ENCODE measurements at regions not wholly inside any gene's neighbourhood (a gene's known extent, or its start where the extent isn't known, plus 50 kb on each side); places are given as distances from the start of the nearest gene placed in this dataset.

DNA sequence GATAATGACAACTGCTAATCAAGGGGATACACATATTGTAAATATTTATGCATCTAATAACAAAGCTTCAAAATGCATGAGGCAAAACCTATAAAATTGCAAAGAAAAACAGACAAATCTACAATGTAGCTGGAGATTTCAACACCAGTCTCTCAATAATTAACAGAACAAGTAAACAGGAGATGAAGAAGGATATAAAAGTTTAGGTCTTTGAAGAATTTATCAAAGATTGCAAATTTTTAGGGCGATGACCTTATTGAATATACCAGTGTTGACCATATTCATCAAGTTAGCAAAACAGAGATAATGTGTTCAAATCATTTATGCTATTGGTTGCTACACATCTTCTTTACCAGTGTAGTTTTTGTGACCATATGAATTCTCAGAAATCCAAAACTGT, 237.8 kb upstream of the SGK1 start:
- H3K9ac ChIP-seq (replicated peaks; ENCODE audit: extremely low read depth, insufficient read depth, low read length) = no peak overlapping the region
- no peak overlapping the region for H3K4me3 ChIP-seq (replicated peaks in 1 of 3; ENCODE audit: insufficient read depth in 1 of 3, low read depth in 1 of 3, low read length in 3 of 3)
- H3K4me1 ChIP-seq (ENCODE audit: control insufficient read depth, extremely low read depth, insufficient read depth, low read length) = peaks cover 11% of the 10 kb centered on the region
- DNase-seq (ENCODE audit: low read depth, low spot score) (no peak), FAIRE-seq (no peak)
- no peak for TF ChIP-seq GATA2 (IDR thresholded peaks at IDR 0.05; ENCODE audit: insufficient read depth, insufficient read length, low read depth, low read length)
- no peak for TF ChIP-seq EZH2 (IDR thresholded peaks at IDR 0.05; ENCODE audit: borderline replicate concordance, low read depth, low read length, severe bottlenecking)
- no peak for TF ChIP-seq MYC (IDR thresholded peaks at IDR 0.05; ENCODE audit: low read depth, low read length)
- TF ChIP-seq, protein P1, sequence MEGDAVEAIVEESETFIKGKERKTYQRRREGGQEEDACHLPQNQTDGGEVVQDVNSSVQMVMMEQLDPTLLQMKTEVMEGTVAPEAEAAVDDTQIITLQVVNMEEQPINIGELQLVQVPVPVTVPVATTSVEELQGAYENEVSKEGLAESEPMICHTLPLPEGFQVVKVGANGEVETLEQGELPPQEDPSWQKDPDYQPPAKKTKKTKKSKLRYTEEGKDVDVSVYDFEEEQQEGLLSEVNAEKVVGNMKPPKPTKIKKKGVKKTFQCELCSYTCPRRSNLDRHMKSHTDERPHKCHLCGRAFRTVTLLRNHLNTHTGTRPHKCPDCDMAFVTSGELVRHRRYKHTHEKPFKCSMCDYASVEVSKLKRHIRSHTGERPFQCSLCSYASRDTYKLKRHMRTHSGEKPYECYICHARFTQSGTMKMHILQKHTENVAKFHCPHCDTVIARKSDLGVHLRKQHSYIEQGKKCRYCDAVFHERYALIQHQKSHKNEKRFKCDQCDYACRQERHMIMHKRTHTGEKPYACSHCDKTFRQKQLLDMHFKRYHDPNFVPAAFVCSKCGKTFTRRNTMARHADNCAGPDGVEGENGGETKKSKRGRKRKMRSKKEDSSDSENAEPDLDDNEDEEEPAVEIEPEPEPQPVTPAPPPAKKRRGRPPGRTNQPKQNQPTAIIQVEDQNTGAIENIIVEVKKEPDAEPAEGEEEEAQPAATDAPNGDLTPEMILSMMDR (IDR thresholded peaks at IDR 0.05; ENCODE audit: extremely low read depth in 1 of 2, insufficient read depth in 1 of 2, low read depth in 1 of 2, low read length in 2 of 2) = no peak
- TF ChIP-seq, protein P2, sequence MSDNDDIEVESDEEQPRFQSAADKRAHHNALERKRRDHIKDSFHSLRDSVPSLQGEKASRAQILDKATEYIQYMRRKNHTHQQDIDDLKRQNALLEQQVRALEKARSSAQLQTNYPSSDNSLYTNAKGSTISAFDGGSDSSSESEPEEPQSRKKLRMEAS (IDR thresholded peaks at IDR 0.05; ENCODE audit: insufficient read depth, insufficient read length) = no peak
- TF ChIP-seq POLR2AphosphoS5 (IDR thresholded peaks at IDR 0.05; ENCODE audit: insufficient read depth, low read depth, low read length) = no peak
- no peak for TF ChIP-seq POLR2A (IDR thresholded peaks at IDR 0.05; ENCODE audit: low read depth, low read length)
- TF ChIP-seq JUN (IDR thresholded peaks at IDR 0.05; ENCODE audit: borderline replicate concordance, insufficient read depth, insufficient read length, low read depth) = no peak
- no peak for TF ChIP-seq FOS (IDR thresholded peaks at IDR 0.05; ENCODE audit: borderline replicate concordance, insufficient read depth, low read length)
- H3K9me1 ChIP-seq (replicated peaks; ENCODE audit: control insufficient read depth, extremely low read depth, insufficient read depth, low read length) = no peaks in the 10 kb centered on the region
- no peaks in the 10 kb centered on the region for H3K9me3 ChIP-seq (replicated peaks; ENCODE audit: control insufficient read depth, insufficient read depth, low read length)
- dilution Hi-C loops (cut with MboI; ENCODE audit: extremely low pct_ligation_motif_present, low sequenced_read_pairs) = no loop called here
- no peaks in the 10 kb centered on the region for H4K20me1 ChIP-seq (replicated peaks; ENCODE audit: control insufficient read depth, extremely low read depth, insufficient read depth, low read length)
- H3K36me3 ChIP-seq (ENCODE audit: control insufficient read depth in 2 of 2, extremely low read depth in 1 of 2, insufficient read depth in 2 of 2, low read length in 2 of 2) = no peaks in the 10 kb centered on the region
- intact Hi-C loops (cut with micrococcal nuclease) = loop anchor here (10.0 kb wide), 1 partner anchor 269 kb away; no protein-coding TSS in a partner anchor
- no peak overlapping the region for H3K4me2 ChIP-seq (ENCODE audit: insufficient read depth, low read length)
- H2AFZ ChIP-seq (ENCODE audit: low read depth, low read length) = no peak overlapping the region
- BruUV-seq (replicated peaks) = no TSS peak
- CTCF ChIA-PET = no interaction called here
- no peak overlapping the region for H3K27ac ChIP-seq (ENCODE audit: insufficient read depth, low read depth, low read length)
- H3K27me3 ChIP-seq (ENCODE audit: control insufficient read depth in 2 of 2, insufficient read depth in 2 of 2, low read length in 2 of 2) = no peaks in the 10 kb centered on the region
- no peaks in the 10 kb centered on the region for H3K79me2 ChIP-seq (ENCODE audit: control insufficient read depth, insufficient read depth, low read length)
- POLR2A ChIA-PET = no interaction called here

Data from endothelial cell of umbilical vein (primary cell).